ENCODE measurements at regions not wholly inside any gene's neighbourhood (a gene's known extent, or its start where the extent isn't known, plus 50 kb on each side); places are given as distances from the start of the nearest gene placed in this dataset.

DNA sequence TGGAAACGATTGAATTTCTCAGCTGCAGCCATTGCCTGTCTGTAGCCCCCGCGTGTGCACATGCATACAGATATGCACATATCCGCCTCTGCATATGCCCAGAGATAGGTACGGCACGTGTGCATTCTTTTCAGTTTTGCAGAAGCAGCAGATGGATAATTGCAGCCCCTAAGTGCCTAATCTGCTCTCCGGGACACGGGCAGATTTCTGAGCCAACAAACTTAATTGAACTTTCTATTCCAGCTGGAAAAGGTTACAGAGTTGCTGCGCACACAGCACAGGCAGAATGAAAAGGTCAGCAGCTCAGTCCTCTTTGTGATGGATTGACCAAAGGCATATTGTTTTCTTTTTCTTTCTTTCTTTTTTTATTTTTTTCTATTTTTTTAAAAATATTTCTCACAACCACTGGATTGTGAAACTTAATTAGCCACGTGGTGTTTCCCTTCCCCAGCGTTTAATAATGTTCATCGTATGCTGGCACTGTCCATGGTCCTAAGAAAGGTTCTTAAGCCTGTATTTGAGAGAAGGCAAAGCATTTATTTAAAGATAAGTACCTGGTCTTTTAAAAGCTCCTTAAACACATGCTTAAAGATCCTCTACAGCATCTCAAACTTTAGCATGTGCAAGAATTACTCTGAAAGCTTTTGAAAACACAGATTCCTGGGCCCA lies 270.2 kb upstream of the BRINP1 start:
- DNase-seq (ENCODE audit: low read depth) = no peak

DNA sequence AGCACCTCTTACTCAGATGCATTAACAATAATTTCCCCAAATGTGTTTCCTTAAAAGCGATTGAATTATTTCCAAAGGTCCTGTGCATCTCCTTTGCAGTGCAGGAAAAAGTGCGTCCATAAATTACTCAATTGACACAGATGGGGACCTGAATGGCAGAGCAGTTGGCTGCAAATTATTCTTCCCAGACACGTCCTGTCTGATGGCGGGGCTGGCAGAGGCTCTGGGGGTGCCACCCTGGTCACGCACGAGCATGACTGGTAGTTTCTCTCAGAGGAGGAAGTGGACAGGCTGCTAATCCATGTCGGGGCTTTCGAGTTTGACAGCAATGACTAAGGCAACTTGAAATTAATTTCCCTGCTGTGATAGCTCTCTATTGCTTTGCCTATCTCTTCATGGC lies 264.8 kb upstream of the BRINP1 start:
- no peak for DNase-seq (ENCODE audit: low read depth)

DNA sequence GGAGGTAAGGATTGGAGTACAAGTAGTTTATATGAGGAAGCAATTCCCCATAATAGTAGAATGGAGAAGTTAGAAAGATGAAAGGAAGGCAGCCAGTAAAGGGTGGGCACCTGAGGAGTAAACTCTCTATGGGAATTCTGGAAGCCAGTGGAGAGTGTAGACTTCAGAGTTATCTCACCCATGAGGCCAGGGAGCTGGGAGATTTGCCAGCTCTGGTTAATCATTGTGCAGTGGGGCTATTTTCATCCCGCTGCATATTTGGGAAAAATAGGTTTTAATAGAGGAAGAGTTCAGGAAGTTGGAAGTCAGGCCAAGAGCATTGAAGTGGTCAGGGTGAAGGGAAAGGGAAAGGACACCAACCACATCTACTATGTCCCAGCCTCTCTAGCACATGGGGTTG lies 242.3 kb upstream of the BRINP1 start:
- DNase-seq (ENCODE audit: low read depth) = no peak

DNA sequence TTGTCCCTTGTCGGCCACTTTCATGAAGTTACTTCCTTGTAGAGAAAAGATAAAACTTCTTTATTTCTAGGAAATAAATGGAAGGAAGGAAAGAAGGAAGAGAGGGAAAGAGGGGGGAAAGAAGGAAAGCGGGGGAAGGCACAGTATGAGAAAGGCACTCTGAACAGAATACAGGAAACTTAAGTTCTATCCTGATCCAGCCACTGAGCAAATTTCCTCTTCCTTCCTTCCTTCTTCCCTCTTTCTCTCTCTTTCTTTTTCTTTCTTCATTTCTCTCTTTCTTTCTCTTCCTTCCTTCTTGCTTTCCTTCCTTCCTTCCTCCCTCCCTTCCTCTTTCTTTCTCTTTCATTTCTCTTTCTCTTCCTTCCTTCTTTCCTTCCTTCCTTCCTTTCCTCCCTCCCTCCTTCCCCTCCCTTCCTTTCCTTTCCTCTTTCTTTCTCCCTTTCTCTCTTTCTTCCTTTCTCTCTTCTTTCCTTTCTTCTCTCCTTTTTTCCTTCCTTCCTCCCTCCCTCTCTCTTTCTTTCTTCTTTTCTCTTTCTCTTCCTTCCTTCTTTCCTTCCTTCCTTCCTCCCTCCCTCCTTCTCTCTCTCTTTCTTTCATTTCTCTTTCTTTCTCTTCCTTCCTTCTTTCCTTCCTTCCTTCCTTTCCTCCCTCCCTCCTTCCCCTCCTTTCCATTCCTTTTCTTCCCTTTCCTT lies 240.2 kb upstream of the BRINP1 start:
- no peak for DNase-seq (ENCODE audit: low read depth)

DNA sequence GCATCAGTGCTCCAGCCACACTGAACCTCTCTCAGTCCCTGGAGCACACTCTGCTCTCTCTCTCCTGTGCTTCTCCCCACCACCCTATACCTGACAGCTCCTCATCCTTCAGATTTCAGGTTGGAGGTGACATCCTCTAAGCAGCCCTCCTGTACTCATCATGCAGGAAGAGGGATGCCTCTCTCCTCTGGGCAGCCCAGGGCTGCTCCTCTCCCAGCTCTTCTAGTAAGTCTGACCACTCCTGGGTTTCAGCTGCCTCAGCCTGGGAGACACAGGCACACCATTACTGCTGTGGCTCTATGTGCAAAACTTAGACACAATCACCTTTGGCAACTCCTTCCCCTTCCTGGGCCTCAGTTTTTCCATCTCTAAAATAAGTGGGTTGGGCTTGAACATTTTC lies 232.4 kb upstream of the BRINP1 start:
- DNase-seq (ENCODE audit: low read depth) = no peak

DNA sequence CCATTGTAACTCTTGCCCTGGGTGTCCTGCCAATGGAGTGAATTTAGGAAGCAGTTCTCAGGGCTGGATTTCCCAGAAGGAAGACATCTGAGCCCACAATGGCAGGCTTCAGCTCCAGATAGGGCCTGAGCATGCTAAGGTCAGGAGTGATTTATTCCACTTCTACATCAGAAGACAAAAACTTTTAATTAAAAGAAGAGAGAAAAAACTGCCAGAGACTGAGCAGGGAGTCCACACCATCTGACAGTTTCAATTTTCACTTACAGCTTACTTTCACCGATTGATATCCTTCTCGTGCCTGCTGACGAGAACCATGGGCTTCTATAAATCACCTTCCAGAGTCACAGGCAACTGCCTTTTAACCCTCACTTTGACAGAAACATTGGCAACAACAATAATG lies 228.3 kb upstream of the BRINP1 start:
- DNase-seq (ENCODE audit: low read depth) = no peak

DNA sequence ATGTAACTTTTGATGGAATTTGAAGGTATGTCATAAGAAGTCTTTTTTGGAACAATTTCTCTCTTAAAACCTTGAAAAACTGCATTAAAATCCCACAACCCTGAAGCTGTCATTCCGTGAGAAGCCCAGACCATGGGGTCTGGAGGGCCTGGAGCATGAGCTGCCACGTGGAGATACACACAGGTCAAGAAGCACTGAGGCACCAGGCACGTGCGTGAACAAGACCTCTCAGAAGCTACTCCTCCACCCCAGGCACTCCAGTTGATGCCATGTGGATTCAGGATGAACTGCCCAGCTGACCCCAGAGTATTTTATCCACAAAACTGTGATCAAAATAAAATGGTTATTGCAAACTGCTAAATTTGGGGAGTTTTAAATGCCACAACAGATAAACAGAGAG lies 227.5 kb upstream of the BRINP1 start:
- no peak for DNase-seq (ENCODE audit: low read depth)

DNA sequence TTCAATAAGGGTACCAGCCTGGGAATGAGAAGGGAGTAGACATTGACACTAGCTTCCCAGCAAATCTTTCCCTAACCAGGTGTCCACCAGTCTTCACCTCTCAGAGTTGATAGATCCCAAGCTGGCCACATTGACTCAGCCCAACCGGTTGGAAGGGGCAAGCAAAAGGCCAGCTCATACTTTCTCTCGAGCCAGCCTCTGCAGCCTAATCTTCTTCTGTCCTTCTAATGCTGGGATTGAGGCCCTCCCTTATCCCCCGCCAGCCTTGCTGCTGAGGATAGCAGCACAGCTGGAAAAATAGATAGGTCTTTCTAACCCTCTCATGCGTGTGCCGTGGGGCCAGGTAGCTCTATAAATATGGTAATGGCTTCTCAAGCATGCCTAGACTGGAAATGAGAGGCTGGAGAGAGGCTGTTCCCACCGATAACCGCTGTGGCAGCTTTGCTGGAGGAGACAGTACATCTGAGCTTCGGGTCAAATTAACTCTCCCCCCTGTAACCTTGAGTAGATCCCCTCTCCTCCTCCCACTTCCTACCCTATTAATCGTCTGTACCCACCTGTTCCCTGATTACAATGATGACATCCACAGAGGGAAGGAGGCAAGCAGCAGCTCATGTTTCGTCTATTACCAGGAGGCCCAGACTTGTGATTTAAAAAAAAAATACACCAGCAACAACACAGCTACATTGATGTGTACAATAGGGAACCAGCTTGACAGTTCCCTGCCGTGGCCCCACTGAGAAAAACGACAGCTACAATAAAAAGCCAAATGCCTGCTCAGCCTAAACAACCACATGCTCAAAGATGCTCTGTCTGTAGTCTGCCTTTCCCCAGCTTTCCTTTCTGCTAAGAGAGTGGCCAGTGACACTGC lies 219.9 kb upstream of the BRINP1 start:
- no peak for DNase-seq (ENCODE audit: low read depth)

DNA sequence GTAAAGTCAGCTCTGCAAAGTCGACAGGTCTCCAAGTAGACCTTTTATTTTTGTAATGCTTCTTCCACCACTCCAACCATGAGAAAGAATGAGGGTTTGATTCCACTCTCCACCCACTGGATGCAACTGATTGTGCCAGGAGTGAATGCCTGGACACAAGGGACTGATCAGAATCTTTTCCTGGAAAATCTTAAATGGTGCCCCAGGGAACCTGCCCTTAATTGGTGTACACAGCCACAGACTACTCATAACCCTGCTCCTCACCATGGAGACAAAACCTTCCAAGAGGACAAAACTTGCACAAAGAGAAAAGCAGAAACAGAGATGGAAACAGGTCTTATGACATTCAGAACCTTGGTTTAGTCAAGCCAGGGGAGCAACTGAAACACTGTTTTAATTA lies 208.6 kb upstream of the BRINP1 start:
- no peak for DNase-seq (ENCODE audit: low read depth)

DNA sequence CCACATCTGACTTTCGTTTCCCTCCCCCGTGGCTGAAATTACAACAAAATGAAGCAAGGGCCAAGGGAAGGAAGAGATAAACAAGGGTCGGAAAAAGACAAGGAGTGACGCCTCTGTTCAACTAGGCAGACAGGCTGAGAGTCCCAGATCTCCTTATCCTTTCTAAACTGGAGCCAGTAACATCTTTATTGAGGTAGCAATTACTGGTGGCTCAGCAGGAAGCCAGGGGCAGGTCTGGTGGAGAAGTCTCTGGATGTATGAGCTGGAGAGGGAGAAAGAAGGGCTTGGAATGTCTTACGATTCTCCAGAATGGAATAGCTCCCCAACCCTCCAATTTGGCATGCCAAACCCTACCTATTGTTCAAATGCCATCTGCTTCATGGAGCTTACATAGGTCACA lies 190.8 kb upstream of the BRINP1 start:
- no peak for DNase-seq (ENCODE audit: low read depth)

DNA sequence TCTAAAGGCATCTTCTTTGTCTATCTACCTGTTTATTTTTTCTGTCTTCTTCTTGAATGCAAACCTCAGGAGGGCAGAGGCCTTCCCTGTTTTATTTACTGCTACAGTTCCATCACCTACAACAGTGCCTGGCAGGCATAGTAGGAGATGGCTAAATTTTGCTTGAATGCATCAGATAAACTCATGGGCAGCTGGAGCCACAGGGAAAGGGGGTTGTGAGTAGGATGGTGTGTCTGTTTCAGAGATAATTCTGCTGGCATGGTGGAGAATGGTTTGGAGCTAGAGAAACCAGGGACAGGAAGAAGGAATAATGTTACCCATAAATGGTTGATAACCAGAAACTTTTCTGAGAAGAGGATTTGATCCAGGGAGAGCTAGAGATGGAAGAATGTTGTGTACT lies 189.8 kb upstream of the BRINP1 start:
- no peak for DNase-seq (ENCODE audit: low read depth)

DNA sequence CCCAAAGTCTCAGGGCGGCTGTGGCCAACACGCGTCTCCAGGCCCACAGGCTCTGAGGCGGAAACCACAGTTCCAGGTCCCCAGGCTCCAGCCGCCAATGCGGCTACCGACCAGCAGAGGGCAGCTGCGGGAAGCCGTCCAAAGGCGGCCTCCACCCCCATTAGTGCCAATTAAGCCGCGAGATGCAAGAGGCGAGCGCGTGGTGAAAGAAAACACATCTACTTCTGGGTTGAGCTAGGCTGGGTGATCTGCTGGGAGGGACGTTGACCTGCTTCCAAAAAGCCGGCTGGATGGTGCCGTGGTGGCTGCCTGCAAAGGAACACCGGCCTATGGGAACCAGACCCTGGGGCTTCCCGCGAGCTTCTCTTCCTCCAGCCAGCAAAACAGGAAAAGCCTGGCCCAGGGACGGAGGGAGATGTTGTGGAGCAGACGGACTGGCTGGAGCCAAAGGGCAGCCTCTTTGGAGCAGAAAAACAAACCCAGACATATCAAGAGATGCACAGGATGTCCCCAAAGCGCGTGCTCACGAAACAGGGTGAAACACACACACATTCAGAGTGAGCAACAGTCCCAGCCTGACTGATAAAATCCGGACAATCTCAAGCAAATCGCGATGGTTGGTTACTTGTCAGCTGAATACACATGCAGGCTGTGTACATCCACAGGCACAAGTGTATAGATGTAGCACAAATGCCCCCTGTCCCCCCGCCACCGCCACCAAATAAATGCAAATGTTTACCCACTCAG lies 187.1 kb upstream of the BRINP1 start:
- peak; percentile 47 for DNase-seq (ENCODE audit: low read depth)

DNA sequence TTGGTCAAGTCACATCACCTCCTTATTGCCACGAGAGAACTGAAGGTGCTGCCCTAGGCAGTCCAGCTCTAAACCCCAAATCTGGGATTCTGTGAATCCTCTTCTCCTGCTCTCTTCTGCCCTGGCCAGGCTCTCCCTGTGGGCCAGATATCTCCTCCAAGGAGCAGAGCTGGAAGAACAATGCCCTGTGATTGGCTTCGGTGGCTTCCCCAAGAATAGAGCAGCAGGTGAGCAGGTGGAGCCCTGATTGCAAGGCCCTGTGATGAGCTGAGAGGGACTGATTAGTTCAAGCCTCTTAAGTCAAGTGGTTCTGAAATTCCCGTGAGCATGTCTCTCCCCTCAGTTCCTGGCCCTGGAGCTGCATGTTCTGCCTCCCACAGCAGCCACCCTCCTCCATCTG lies 175.3 kb upstream of the BRINP1 start:
- DNase-seq (ENCODE audit: low read depth) = no peak

DNA sequence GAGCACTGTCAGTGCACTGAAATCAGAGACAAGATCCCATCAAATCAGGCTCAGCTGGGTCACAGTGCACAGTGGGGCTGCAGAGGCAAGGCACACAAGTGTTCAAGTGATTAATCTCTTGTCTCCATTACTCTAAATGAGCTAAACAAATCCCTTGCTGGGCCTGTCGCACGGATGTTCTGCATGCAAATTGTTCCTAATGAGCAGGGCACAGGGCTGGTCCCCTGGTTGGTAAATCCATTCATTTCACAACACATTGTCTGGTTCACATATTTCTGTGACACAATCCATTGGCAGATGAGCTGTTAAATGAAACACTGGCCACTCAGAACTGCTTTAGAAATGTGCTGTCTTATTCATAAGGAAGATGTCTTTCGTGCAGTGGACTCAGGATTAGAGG lies 167.9 kb upstream of the BRINP1 start:
- DNase-seq (ENCODE audit: low read depth) = no peak

DNA sequence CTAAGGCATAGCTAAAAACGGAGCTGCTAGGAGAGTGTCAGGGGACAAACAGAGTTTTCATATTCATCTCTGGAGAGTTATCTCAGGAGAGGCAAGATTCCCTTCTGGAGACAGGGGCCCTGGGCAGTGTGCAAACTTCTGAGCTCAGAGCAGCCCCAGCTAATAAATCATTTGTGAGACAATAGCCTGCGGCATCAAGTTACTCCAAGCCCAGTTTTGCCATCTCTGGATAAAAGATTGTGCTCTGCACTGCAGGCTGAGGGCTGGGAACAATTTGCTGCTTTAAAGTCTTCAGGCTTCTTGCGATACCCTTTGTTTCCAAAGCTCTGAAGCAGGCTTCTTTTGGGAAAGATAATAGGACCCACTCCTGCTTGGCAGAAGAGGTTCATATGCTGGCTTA lies 164.3 kb upstream of the BRINP1 start:
- DNase-seq (ENCODE audit: low read depth) = no peak

DNA sequence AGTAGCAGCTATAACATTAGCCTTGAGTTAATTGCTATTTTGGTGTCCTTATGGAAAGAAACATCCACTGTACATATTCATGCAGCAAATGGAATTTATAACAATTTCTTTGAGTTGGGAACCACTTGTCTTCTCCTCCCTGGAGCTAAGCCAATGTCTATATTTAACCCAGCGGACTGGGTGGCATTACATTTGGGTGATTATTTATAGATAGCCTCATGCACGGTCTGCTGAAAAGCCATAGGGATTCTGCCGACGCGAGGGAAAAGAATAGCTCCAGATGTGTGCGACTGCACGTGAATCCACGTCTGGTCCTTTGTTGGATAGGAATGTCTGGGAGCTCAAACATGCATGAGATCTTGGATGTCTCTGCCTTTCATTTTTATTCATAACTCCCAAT lies 157.5 kb upstream of the BRINP1 start:
- no peak for DNase-seq (ENCODE audit: low read depth)

DNA sequence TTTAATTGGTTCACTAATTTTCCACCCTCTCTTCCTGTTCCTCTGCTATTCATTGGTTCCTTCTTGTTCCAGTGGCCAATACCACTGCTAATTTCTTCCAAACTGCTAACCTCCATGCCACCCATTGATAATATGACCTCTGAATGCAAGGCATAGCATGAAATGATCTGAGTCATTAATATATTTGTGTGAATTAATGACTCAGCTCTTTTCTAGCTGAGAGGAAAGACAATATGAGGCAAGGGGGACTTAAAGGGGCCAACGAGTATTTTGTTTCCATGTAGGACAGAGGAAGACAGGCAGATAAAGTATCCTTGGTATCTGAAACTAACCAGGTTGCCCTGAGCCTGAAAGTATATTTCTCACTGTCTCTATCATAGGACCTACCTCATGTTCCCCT lies 154.3 kb upstream of the BRINP1 start:
- no peak for DNase-seq (ENCODE audit: low read depth)

DNA sequence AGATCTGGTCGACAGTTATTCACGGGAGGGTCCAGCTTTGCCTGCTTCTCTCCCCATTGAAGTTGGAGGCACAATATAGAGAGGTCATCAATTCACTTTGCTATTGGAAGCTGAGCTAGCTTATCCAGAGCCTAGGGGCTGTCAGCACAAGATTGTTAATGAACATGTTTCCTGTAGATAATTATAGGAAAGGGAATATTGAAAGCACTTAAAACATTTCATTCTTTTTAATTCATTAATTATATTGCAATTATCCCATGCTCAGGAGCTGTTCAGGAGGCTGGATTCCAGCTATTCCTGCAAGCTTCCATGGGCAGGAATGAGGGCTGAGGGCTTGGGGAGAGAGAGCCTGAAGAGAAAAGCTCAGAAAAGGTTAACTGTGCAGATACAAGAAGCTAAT lies 153.1 kb upstream of the BRINP1 start:
- DNase-seq (ENCODE audit: low read depth) = no peak

DNA sequence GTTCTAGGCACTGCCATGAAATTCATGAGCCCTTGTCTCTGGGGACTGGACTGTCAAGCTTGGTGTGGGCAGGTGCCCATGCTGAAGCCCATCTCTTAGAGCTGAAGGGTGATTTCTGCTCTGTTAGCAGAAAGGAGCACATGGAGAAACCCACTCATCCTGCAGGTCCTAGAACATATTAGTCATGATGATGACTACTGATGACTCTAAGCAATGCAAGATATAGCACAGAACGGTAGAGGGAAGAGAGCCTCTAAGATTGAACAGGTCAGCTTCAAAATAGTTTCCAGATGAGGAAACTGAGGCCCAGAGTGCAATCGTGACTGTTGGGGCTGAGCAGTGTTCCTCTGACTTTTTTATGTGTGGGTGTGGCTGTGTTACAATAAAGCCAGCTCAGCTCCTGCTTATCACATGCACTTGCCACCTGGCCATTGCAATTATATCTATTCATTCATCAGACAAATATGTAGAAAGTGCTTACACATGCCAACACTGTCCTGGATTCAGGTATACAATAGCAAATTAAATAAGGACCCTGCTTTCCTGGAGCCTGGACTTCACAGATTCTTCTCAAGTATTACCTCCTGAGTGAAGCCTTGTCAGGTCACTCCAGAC lies 140.2 kb upstream of the BRINP1 start:
- DNase-seq (ENCODE audit: low read depth) = no peak

DNA sequence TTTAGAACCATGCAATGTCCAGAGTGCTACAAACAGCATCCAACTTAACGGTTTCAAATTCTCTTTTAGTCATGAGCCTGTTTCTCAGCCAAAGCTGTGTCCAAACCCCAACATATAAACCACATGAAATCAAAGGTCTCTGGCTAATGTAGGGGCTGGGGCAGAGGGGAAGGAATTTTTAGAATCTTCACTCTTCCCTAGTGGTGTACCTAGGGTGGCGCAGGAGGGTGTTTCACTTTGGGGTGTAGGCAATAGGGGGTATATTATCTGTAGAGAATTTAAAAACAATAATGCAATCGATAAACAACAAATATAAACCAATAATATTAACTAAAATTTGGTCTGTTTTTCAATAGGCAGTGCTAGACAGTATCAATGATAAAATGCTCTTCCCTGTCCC lies 132.1 kb upstream of the BRINP1 start:
- DNase-seq (ENCODE audit: low read depth) = no peak

DNA sequence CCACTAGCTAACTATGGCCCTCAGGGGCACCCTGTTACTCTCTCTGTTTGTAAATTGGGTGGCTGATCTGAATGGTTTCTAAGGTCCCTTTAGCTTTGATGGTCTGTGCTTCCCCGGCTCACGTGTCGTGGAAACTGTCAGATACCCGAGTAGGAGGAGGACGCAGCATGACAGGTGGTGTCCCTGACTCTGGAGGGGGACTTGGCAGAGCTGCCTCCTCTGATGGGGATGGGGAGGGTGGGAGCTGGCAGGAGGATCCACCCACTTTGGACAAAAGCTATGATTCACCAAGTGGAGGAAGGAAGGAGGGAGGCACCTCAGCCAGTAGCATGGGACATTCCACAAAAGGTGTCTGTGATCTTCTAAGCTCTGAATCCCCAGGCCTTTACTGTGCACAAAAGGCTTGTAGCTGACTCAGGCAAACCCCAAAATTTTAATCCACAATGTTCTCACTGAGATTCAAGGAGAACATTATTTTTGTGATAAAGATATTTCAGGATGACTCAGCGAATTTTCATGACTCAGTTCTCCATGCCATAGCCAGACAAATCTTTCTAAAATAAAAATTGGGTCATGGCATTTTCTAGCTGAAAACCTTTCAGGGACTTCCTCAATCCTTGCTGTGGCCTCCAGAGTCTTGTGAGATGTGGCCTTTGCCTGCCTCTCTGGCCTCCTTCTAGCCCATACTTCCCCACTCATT lies 131.0 kb upstream of the BRINP1 start:
- DNase-seq (ENCODE audit: low read depth) = no peak
